Transverse colon (tissue), 4 donors: ENCODE measurements at regions not wholly inside any gene's neighbourhood (a gene's known extent, or its start where the extent isn't known, plus 50 kb on each side); places are given as distances from the start of the nearest gene placed in this dataset.

ENCODE experiments used
- DNase-seq: peaks from one replicate; pipeline ENCODE4 v3.0.0-alpha.2; 2019
- H3K27ac ChIP-seq, 4 donors: fragments of 200-600 bp; sonication (generic); 2 replicates each; pipeline ENCODE4 v1.5.1; 2016 to 2018; ENCODE audit warnings: inconsistent platforms in 4 of 4
- H3K27me3 ChIP-seq: fragments of 200-600 bp; sonication (generic); 2 replicates; pipeline ENCODE4 v1.5.1; 2017; ENCODE audit warnings: inconsistent platforms
- H3K36me3 ChIP-seq, 4 donors: fragments of 200-600 bp; sonication (generic); 2 replicates each; pipeline ENCODE4 v1.5.1; 2017 to 2019; ENCODE audit warnings: inconsistent platforms in 4 of 4
- H3K4me1 ChIP-seq, 4 donors: fragments of 200-600 bp; sonication (generic); 2 replicates each; pipeline ENCODE4 v1.5.1; 2017 to 2020; ENCODE audit warnings: inconsistent platforms in 4 of 4
- H3K4me3 ChIP-seq, 4 donors: fragments of 200-600 bp; sonication (generic); 1 replicate in 1 of 4; 2 replicates in 3 of 4; pipeline versions ENCODE4 v1.5.1 to v1.6.1; 2017 to 2019; ENCODE audit warnings: inconsistent platforms in 4 of 4
- H3K9me3 ChIP-seq, 2 donors: fragments of 200-600 bp; sonication (generic); 2 replicates each; pipeline ENCODE4 v1.5.1; 2017 to 2019; ENCODE audit warnings: inconsistent platforms in 2 of 2
- CTCF ChIP-seq, 5 experiments: fragments of 200-600 bp in 3 of 5; fragments of 450-650 bp in 2 of 5; sonication (generic) in 3 of 5; IDR thresholded peaks; 1 replicate in 2 of 5; 2 replicates in 3 of 5; pipeline ENCODE4 v1.5.1; 2016 to 2017; ENCODE audit warnings: antibody characterized with exemption in 5 of 5, inconsistent platforms in 3 of 5, mild to moderate bottlenecking in 2 of 5, moderate library complexity in 1 of 5
- EP300 ChIP-seq: sonication (generic); formaldehyde crosslinking; IDR thresholded peaks from one replicate; pipeline ENCODE4 v1.6.1; 2017; ENCODE audit warnings: antibody characterized with exemption, low read depth
- POLR2A ChIP-seq: fragments of 450-650 bp; IDR thresholded peaks from one replicate; pipeline ENCODE4 v1.6.1; 2016; ENCODE audit warnings: antibody characterized with exemption, mild to moderate bottlenecking, moderate library complexity
- POLR2AphosphoS5 ChIP-seq, 3 donors: sonication (generic); formaldehyde crosslinking; IDR thresholded peaks; one replicate each; pipeline ENCODE4 v1.6.1; 2016; ENCODE audit warnings: antibody characterized with exemption in 3 of 3
- WGBS, 2 donors: methylation state at CpG; one replicate each; pipeline ENCODE4 v1.1.5; 2018; ENCODE audit warnings: low coverage in 1 of 2; 5-methylcytosine and 5-hydroxymethylcytosine counted together
- in situ Hi-C, 4 donors: fragments of 200-750 bp; cut with MboI; loops; one replicate each; pipeline versions ENCODE4 v1.15.0 to v1.15.1; 2017; ENCODE audit warnings: low sequenced_read_pairs in 3 of 4, low pct_ligation_motif_present in 1 of 4, low pct_unique_long_range_greater_than_20kb in 1 of 4
- intact Hi-C: fragments of 100-400 bp; cut with DNase I; formaldehyde crosslinking; loops from one replicate; pipeline ENCODE4 v1.15.1; 2023; ENCODE audit warnings: low total_unique reads

DNA sequence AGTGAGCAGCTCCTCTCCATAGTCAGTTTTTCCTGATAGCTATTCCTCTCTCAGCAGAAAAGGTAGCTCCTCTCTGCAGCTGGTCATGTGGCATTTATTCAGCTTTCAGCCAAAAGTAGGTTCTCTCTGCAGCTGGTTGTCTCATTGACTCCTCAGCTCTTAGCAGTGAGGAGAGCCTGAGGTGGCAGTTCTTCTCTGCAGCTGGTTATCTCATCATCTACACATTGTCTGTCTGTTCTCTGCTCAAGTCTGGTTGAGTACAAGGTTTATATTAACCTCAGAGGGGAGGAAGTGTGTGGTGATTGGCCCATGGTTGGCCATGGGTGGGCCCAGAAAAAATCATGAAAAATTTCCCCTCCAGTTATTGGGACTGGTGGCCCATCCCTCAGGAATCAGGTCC is 338.3 kb downstream of the KDM5D start:
- TF ChIP-seq CTCF (IDR thresholded peaks at IDR 0.05) (no peak), POLR2A (no peak), POLR2AphosphoS5 (IDR thresholded peaks at IDR 0.05) (no peak), EP300 (no peak)
- in situ Hi-C loops (no loop called here), intact Hi-C loops (no loop called here)
- H3K27me3 ChIP-seq: no peaks in the 10 kb centered on the region
- DNase-seq: no peak
- no peaks in the 10 kb centered on the region for H3K4me1 ChIP-seq
- no peaks in the 10 kb centered on the region for H3K36me3 ChIP-seq
- H3K27ac ChIP-seq: no peak overlapping the region
- no peaks in the 10 kb centered on the region for H3K9me3 ChIP-seq
- no peak overlapping the region for H3K4me3 ChIP-seq

DNA sequence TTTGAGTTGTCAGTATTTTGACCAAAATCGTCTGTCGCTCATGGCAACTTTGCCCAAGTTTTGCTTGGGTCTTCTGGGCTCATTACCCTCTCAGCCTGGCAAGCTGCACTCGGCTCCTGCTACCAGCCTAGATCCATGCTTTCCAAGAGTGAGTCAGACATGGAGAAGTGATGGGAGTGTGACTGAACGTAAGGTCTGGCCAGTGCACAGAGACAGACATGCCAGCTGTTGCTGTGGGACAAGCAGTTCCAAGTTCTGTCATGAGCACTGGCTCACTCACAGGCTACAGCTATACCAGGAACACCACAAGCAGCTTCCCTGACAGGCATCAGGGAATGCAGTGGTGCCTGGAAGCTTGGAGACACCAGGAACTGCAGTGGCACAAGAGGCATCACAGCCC is 338.9 kb downstream of the KDM5D start:
- no peak for DNase-seq
- Histone ChIP-seq H3K9me3 (no peaks in the 10 kb centered on the region), H3K36me3 (no peaks in the 10 kb centered on the region), H3K27ac (no peak overlapping the region), H3K27me3 (no peaks in the 10 kb centered on the region), H3K4me3 (no peak overlapping the region), H3K4me1 (no peaks in the 10 kb centered on the region)
- intact Hi-C loops (no loop called here), in situ Hi-C loops (no loop called here)
- WGBS, 2 donors: no CpG with 5 or more reads among the region's 4 CpGs
- TF ChIP-seq CTCF (IDR thresholded peaks at IDR 0.05): no peak
- TF ChIP-seq POLR2A: no peak
- no peak for TF ChIP-seq POLR2AphosphoS5 (IDR thresholded peaks at IDR 0.05)
- TF ChIP-seq EP300: no peak

DNA sequence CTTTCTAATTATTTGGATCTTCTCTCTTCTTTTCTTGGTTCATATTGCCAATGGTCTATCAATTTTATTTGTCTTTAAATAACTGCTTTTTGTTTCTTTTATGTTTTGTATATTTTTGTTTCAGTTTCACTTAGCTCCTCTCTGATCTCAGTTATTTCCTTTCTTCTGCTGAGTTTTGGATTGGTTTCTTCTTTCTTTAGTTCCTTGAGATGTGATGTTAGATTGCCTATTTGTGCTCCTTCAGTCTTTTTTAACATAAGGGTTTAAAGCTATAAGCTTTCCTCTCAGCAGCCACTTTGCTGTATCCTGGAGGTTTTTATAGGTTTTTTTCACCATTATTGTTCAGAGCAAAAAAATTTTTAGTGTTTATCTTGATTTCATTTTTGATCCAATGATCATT is 351.6 kb downstream of the KDM5D start:
- in situ Hi-C loops (loop anchor here in 1 of 4 donors (25.0 kb wide), 1 partner anchor 106 kb away; no protein-coding TSS in a partner anchor), intact Hi-C loops (no loop called here)
- no peak for DNase-seq
- no peak overlapping the region for H3K4me3 ChIP-seq
- H3K27me3 ChIP-seq: no peaks in the 10 kb centered on the region
- H3K4me1 ChIP-seq: no peaks in the 10 kb centered on the region
- no peak overlapping the region for H3K27ac ChIP-seq
- no peaks in the 10 kb centered on the region for H3K36me3 ChIP-seq
- H3K9me3 ChIP-seq: no peaks in the 10 kb centered on the region
- TF ChIP-seq EP300 (no peak), POLR2A (no peak), CTCF (IDR thresholded peaks at IDR 0.05) (no peak), POLR2AphosphoS5 (IDR thresholded peaks at IDR 0.05) (no peak)

- DNase-seq: no peak
- no peaks in the 10 kb centered on the region for H3K27me3 ChIP-seq
- 100% methylated on average over 1 of the region's 1 CpG; no CpG with 5 or more reads in 1 of the 2 donors for WGBS, 2 donors
- no peaks in the 10 kb centered on the region for H3K36me3 ChIP-seq
- intact Hi-C loops (no loop called here), in situ Hi-C loops (loop anchor here in 1 of 4 donors (25.0 kb wide), 1 partner anchor 105 kb away; no protein-coding TSS in a partner anchor)
- no peaks in the 10 kb centered on the region for H3K9me3 ChIP-seq
- no peaks in the 10 kb centered on the region for H3K4me1 ChIP-seq
- TF ChIP-seq POLR2AphosphoS5 (IDR thresholded peaks at IDR 0.05) (no peak), CTCF (IDR thresholded peaks at IDR 0.05) (no peak), EP300 (no peak), POLR2A (no peak)
- no peak overlapping the region for H3K4me3 ChIP-seq
- no peak overlapping the region for H3K27ac ChIP-seq
Measured at GRCh38 chrY:19391922-19392321, 352.6 kb downstream of the KDM5D start.
